ENCODE measurements at regions not wholly inside any gene's neighbourhood (a gene's known extent, or its start where the extent isn't known, plus 50 kb on each side); places are given as distances from the start of the nearest gene placed in this dataset.

- no peak for TF ChIP-seq CTCF (IDR thresholded peaks at IDR 0.05)
- no peak for TF ChIP-seq POLR2A (IDR thresholded peaks at IDR 0.05)
Observed at GRCh38 chr20:55576981-55577380, 428.3 kb downstream of the CBLN4 start.
